ENCODE measurements at regions not wholly inside any gene's neighbourhood (a gene's known extent, or its start where the extent isn't known, plus 50 kb on each side); places are given as distances from the start of the nearest gene placed in this dataset.

DNA sequence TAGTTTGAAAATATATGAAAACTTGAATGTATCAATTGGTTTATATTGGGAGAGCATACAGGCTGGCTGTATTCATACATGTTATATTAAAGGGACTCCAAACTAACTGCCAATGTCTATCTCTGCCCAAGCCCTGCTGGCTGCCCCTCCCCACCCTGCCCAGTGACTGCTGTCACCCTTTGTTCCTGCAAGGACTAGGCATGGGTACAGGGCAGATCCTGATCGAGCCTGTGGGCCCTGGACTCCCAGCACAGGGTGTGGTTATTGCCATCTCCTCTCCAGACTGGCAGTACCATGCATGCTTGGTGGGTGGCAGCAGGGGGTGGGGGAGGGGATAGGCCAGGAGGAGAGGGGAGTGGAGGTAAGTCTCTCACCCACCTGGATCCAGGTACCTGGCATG, 167.5 kb upstream of the RASGEF1B start:
- ChIA-PET CTCF (no interaction called here), POLR2A (no interaction called here)
- Histone ChIP-seq H3K27ac (ENCODE audit: low read depth, low read length) (no peak overlapping the region), H3K4me3 (ENCODE audit: low read depth, low read length) (no peak overlapping the region), H3K27me3 (ENCODE audit: control insufficient read depth, insufficient read depth, low read length) (no peaks in the 10 kb centered on the region), H3K9me3 (ENCODE audit: control insufficient read depth, insufficient read depth, low read length) (no peaks in the 10 kb centered on the region)
- DNase-seq (ENCODE audit: low read depth, low spot score), result no peak
- TF ChIP-seq, protein P1, sequence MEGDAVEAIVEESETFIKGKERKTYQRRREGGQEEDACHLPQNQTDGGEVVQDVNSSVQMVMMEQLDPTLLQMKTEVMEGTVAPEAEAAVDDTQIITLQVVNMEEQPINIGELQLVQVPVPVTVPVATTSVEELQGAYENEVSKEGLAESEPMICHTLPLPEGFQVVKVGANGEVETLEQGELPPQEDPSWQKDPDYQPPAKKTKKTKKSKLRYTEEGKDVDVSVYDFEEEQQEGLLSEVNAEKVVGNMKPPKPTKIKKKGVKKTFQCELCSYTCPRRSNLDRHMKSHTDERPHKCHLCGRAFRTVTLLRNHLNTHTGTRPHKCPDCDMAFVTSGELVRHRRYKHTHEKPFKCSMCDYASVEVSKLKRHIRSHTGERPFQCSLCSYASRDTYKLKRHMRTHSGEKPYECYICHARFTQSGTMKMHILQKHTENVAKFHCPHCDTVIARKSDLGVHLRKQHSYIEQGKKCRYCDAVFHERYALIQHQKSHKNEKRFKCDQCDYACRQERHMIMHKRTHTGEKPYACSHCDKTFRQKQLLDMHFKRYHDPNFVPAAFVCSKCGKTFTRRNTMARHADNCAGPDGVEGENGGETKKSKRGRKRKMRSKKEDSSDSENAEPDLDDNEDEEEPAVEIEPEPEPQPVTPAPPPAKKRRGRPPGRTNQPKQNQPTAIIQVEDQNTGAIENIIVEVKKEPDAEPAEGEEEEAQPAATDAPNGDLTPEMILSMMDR (IDR thresholded peaks at IDR 0.05; ENCODE audit: low read depth, low read length), result no peak

GRCh38 chr4:81638698-81639097, 167.0 kb upstream of the RASGEF1B start:
- ChIA-PET CTCF (no interaction called here), POLR2A (no interaction called here)
- DNase-seq (ENCODE audit: low read depth, low spot score), result no peak
- Histone ChIP-seq H3K27me3 (ENCODE audit: control insufficient read depth, insufficient read depth, low read length) (no peaks in the 10 kb centered on the region), H3K27ac (ENCODE audit: low read depth, low read length) (no peak overlapping the region), H3K9me3 (ENCODE audit: control insufficient read depth, insufficient read depth, low read length) (no peaks in the 10 kb centered on the region), H3K4me3 (ENCODE audit: low read depth, low read length) (no peak overlapping the region)
- TF ChIP-seq, protein P1 (IDR thresholded peaks at IDR 0.05; ENCODE audit: low read depth, low read length), result no peak

GRCh38 chr4:81635739-81636138, 164.0 kb upstream of the RASGEF1B start:
- Histone ChIP-seq H3K27ac (ENCODE audit: low read depth, low read length) (no peak overlapping the region), H3K27me3 (ENCODE audit: control insufficient read depth, insufficient read depth, low read length) (no peaks in the 10 kb centered on the region), H3K9me3 (ENCODE audit: control insufficient read depth, insufficient read depth, low read length) (no peaks in the 10 kb centered on the region), H3K4me3 (ENCODE audit: low read depth, low read length) (no peak overlapping the region)
- no peak for DNase-seq (ENCODE audit: low read depth, low spot score)
- ChIA-PET POLR2A (no interaction called here), CTCF (no interaction called here)
- TF ChIP-seq, protein P1 (IDR thresholded peaks at IDR 0.05; ENCODE audit: low read depth, low read length), result no peak

GRCh38 chr4:81634766-81635549, 163.3 kb upstream of the RASGEF1B start:
- no peaks in the 10 kb centered on the region for H3K9me3 ChIP-seq (ENCODE audit: control insufficient read depth, insufficient read depth, low read length)
- no peaks in the 10 kb centered on the region for H3K27me3 ChIP-seq (ENCODE audit: control insufficient read depth, insufficient read depth, low read length)
- no peak overlapping the region for H3K27ac ChIP-seq (ENCODE audit: low read depth, low read length)
- POLR2A ChIA-PET, result no interaction called here
- TF ChIP-seq, protein P1 (IDR thresholded peaks at IDR 0.05; ENCODE audit: low read depth, low read length), result no peak
- CTCF ChIA-PET, result no interaction called here
- H3K4me3 ChIP-seq (ENCODE audit: low read depth, low read length), result no peak overlapping the region
- no peak for DNase-seq (ENCODE audit: low read depth, low spot score)

GRCh38 chr4:81634165-81634564, 162.5 kb upstream of the RASGEF1B start:
- H3K27me3 ChIP-seq (ENCODE audit: control insufficient read depth, insufficient read depth, low read length), result no peaks in the 10 kb centered on the region
- no peak overlapping the region for H3K27ac ChIP-seq (ENCODE audit: low read depth, low read length)
- H3K9me3 ChIP-seq (ENCODE audit: control insufficient read depth, insufficient read depth, low read length), result no peaks in the 10 kb centered on the region
- H3K4me3 ChIP-seq (ENCODE audit: low read depth, low read length), result no peak overlapping the region
- no peak for DNase-seq (ENCODE audit: low read depth, low spot score)
- TF ChIP-seq, protein P1 (IDR thresholded peaks at IDR 0.05; ENCODE audit: low read depth, low read length), result no peak
- ChIA-PET POLR2A (no interaction called here), CTCF (no interaction called here)
